ENCODE measurements at regions not wholly inside any gene's neighbourhood (a gene's known extent, or its start where the extent isn't known, plus 50 kb on each side); places are given as distances from the start of the nearest gene placed in this dataset.
"Not testable (repeated sequence)": the region's sequence is repeated elsewhere in the genome, so short reads cannot be mapped to it uniquely, and the experiment has no call there.

- Histone ChIP-seq H3F3A (ENCODE audit: insufficient read depth, low read length, poor library complexity, severe bottlenecking) (no peaks in the 10 kb centered on the region), H3K9ac (ENCODE audit: low read length) (no peak overlapping the region), H3K27ac (ENCODE audit: low read length) (no peak overlapping the region), H4K20me1 (ENCODE audit: insufficient read depth) (no peaks in the 10 kb centered on the region), H3K9me3 (ENCODE audit: low read length) (no peaks in the 10 kb centered on the region), H2AFZ (ENCODE audit: low read depth, low read length) (no peak overlapping the region), H3K36me3 (ENCODE audit: insufficient read depth, low read length) (no peaks in the 10 kb centered on the region), H3K4me3 (ENCODE audit: low read length) (no peak overlapping the region), H3K9me2 (ENCODE audit: insufficient read depth, low read length) (no peaks in the 10 kb centered on the region), H3K4me2 (ENCODE audit: low read length) (no peak overlapping the region), H3K79me2 (replicated peaks; ENCODE audit: insufficient read depth, low read length) (no peaks in the 10 kb centered on the region), H3K27me3 (ENCODE audit: insufficient read depth, low read depth, low read length) (no peaks in the 10 kb centered on the region)
- TF ChIP-seq CTCF (IDR thresholded peaks at IDR 0.05; ENCODE audit: poor library complexity, severe bottlenecking) (no peak), EZH2 (IDR thresholded peaks at IDR 0.05; ENCODE audit: borderline replicate concordance, insufficient read depth, low read length, poor library complexity, severe bottlenecking) (no peak), TAF1 (IDR thresholded peaks at IDR 0.05; ENCODE audit: low read depth) (no peak), SMC3 (conservative IDR thresholded peaks at IDR 0.05; ENCODE audit: poor library complexity) (no peak), MXI1 (conservative IDR thresholded peaks at IDR 0.05; ENCODE audit: poor library complexity, severe bottlenecking) (no peak), POLR2AphosphoS5 (IDR thresholded peaks at IDR 0.05) (peak; percentile 74), EP300 (conservative IDR thresholded peaks at IDR 0.05; ENCODE audit: poor library complexity, severe bottlenecking) (peak; percentile 89), RAD21 (conservative IDR thresholded peaks at IDR 0.05) (no peak)
- TF ChIP-seq, protein P1, sequence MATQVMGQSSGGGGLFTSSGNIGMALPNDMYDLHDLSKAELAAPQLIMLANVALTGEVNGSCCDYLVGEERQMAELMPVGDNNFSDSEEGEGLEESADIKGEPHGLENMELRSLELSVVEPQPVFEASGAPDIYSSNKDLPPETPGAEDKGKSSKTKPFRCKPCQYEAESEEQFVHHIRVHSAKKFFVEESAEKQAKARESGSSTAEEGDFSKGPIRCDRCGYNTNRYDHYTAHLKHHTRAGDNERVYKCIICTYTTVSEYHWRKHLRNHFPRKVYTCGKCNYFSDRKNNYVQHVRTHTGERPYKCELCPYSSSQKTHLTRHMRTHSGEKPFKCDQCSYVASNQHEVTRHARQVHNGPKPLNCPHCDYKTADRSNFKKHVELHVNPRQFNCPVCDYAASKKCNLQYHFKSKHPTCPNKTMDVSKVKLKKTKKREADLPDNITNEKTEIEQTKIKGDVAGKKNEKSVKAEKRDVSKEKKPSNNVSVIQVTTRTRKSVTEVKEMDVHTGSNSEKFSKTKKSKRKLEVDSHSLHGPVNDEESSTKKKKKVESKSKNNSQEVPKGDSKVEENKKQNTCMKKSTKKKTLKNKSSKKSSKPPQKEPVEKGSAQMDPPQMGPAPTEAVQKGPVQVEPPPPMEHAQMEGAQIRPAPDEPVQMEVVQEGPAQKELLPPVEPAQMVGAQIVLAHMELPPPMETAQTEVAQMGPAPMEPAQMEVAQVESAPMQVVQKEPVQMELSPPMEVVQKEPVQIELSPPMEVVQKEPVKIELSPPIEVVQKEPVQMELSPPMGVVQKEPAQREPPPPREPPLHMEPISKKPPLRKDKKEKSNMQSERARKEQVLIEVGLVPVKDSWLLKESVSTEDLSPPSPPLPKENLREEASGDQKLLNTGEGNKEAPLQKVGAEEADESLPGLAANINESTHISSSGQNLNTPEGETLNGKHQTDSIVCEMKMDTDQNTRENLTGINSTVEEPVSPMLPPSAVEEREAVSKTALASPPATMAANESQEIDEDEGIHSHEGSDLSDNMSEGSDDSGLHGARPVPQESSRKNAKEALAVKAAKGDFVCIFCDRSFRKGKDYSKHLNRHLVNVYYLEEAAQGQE (IDR thresholded peaks at IDR 0.05; ENCODE audit: borderline replicate concordance): peak; percentile 35
Measured at GRCh38 chr11:38130514-38130913, 1532.5 kb upstream of the RAG2 start.

DNA sequence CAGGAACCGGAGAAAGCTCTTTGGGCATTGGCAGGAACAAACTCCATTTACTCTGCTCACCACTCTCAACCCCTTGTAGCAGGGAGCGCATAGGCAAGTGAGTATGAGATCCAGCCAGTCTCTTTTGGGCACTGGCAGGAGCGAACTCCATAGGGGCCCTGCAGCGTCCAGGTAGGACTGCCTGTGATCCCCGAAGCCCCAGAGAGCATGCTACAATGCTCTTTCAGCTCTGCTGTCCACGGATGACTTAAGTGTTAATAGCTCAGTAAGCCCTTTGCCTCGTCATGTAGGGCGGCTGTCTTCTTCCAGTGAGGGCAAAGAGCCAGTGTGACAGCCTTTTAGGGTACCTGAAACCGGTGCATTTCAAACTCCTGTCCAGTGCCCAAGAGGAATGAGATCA, 1525.6 kb upstream of the RAG2 start:
- no peaks in the 10 kb centered on the region for H3K27me3 ChIP-seq (ENCODE audit: insufficient read depth, low read depth, low read length)
- no peak overlapping the region for H3K4me3 ChIP-seq (ENCODE audit: low read length)
- no peak overlapping the region for H2AFZ ChIP-seq (ENCODE audit: low read depth, low read length)
- H4K20me1 ChIP-seq (ENCODE audit: insufficient read depth): no peaks in the 10 kb centered on the region
- no peaks in the 10 kb centered on the region for H3K79me2 ChIP-seq (replicated peaks; ENCODE audit: insufficient read depth, low read length)
- no peak overlapping the region for H3K9ac ChIP-seq (ENCODE audit: low read length)
- no peak overlapping the region for H3K4me2 ChIP-seq (ENCODE audit: low read length)
- H3K9me2 ChIP-seq (ENCODE audit: insufficient read depth, low read length): no peaks in the 10 kb centered on the region
- H3F3A ChIP-seq (ENCODE audit: insufficient read depth, low read length, poor library complexity, severe bottlenecking): no peaks in the 10 kb centered on the region
- H3K36me3 ChIP-seq (ENCODE audit: insufficient read depth, low read length): no peaks in the 10 kb centered on the region
- H3K27ac ChIP-seq (ENCODE audit: low read length): no peak overlapping the region
- no peaks in the 10 kb centered on the region for H3K9me3 ChIP-seq (ENCODE audit: low read length)
- no peak for TF ChIP-seq MXI1 (conservative IDR thresholded peaks at IDR 0.05; ENCODE audit: poor library complexity, severe bottlenecking)
- no peak for TF ChIP-seq EP300 (conservative IDR thresholded peaks at IDR 0.05; ENCODE audit: poor library complexity, severe bottlenecking)

DNA sequence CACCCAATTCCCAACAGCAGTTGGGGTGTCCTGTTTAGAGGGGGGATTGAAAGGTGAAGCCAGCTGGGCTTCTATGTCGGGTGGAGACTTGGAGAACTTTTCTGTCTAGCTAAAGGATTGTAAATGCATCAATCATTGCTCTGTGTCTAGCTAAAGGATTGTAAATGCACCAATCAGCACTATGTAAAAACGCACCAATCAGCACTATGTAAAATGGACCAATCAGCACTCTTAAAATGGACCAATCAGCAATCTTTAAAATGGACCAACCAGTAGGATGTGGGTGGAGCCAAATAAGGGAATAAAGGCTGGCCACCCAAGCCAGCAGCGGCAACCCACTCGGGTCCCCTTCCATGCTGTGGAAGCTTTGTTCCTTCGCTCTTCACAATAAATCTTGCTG, 1518.6 kb upstream of the RAG2 start:
- not testable (repeated sequence) for H3K79me2 ChIP-seq (replicated peaks; ENCODE audit: insufficient read depth, low read length); H3K4me2 ChIP-seq (ENCODE audit: low read length); H3K4me3 ChIP-seq (ENCODE audit: low read length); H4K20me1 ChIP-seq (ENCODE audit: insufficient read depth); H2AFZ ChIP-seq (ENCODE audit: low read depth, low read length); H3K9me3 ChIP-seq (ENCODE audit: low read length); H3K36me3 ChIP-seq (ENCODE audit: insufficient read depth, low read length); H3K9ac ChIP-seq (ENCODE audit: low read length); H3K27me3 ChIP-seq (ENCODE audit: insufficient read depth, low read depth, low read length); H3K9me2 ChIP-seq (ENCODE audit: insufficient read depth, low read length); H3K27ac ChIP-seq (ENCODE audit: low read length); H3F3A ChIP-seq (ENCODE audit: insufficient read depth, low read length, poor library complexity, severe bottlenecking)

- H3K27ac ChIP-seq (ENCODE audit: low read length); H3K36me3 ChIP-seq (ENCODE audit: insufficient read depth, low read length); H3K4me2 ChIP-seq (ENCODE audit: low read length); H2AFZ ChIP-seq (ENCODE audit: low read depth, low read length); H3K9me2 ChIP-seq (ENCODE audit: insufficient read depth, low read length); H3K9ac ChIP-seq (ENCODE audit: low read length); H3K4me3 ChIP-seq (ENCODE audit: low read length); H4K20me1 ChIP-seq (ENCODE audit: insufficient read depth); H3F3A ChIP-seq (ENCODE audit: insufficient read depth, low read length, poor library complexity, severe bottlenecking); H3K79me2 ChIP-seq (replicated peaks; ENCODE audit: insufficient read depth, low read length); H3K9me3 ChIP-seq (ENCODE audit: low read length); H3K27me3 ChIP-seq (ENCODE audit: insufficient read depth, low read depth, low read length): not testable (repeated sequence)
Measured at GRCh38 chr11:38115381-38115780, 1517.3 kb upstream of the RAG2 start.
